Stimulated activated effector memory CD8-positive, alpha-beta T cell treated with anti-CD3 and anti-CD28 coated beads, Interleukin-12 subunit alpha, Interleukin-12 subunit beta, amount 100 ng/mL, for 72 hours (primary cell): ENCODE measurements at regions not wholly inside any gene's neighbourhood (a gene's known extent, or its start where the extent isn't known, plus 50 kb on each side); places are given as distances from the start of the nearest gene placed in this dataset.

Experiments used
- ATAC-seq: fragments of 150-1000 bp; cut with Tn5 transposase; 2 replicates; pipeline ENCODE4 v1.10.0; 2021
- DNase-seq, 2 donors: peaks; one replicate each; pipeline ENCODE4 v3.0.0; 2021 to 2022; ENCODE audit warnings: low spot score in 2 of 2
- H3K27ac Mint-ChIP-seq: one replicate; pipeline ENCODE4 v1.8.0; 2022; ENCODE audit warnings: mild to moderate bottlenecking, mixed read lengths
- H3K36me3 Mint-ChIP-seq: one replicate; pipeline ENCODE4 v1.8.0; 2022; ENCODE audit warnings: mild to moderate bottlenecking, mixed read lengths
- H3K4me1 Mint-ChIP-seq: one replicate; pipeline ENCODE4 v1.8.0; 2022; ENCODE audit warnings: mixed read lengths
- H3K4me3 Mint-ChIP-seq: one replicate; pipeline ENCODE4 v1.8.0; 2022; ENCODE audit warnings: mild to moderate bottlenecking, mixed read lengths
- H3K9me3 Mint-ChIP-seq: one replicate; pipeline ENCODE4 v1.8.0; 2022; ENCODE audit warnings: mixed read lengths

- no peak for ATAC-seq
- H3K4me1 Mint-ChIP-seq: no peaks in the 10 kb centered on the region
- DNase-seq: no peak
- no peak overlapping the region for H3K27ac Mint-ChIP-seq
- H3K9me3 Mint-ChIP-seq: no peaks in the 10 kb centered on the region
- H3K4me3 Mint-ChIP-seq: no peak overlapping the region
- H3K36me3 Mint-ChIP-seq: no peaks in the 10 kb centered on the region
These were observed 163.2 kb downstream of the SUCLA2 start for GRCh38 chr13:47837906-47838305.

- ATAC-seq (no peak), DNase-seq (no peak)
- H3K36me3 Mint-ChIP-seq: no peaks in the 10 kb centered on the region
- H3K4me1 Mint-ChIP-seq: no peaks in the 10 kb centered on the region
- no peak overlapping the region for H3K4me3 Mint-ChIP-seq
- H3K27ac Mint-ChIP-seq: no peak overlapping the region
- H3K9me3 Mint-ChIP-seq: no peaks in the 10 kb centered on the region
These were observed 163.8 kb downstream of the SUCLA2 start for GRCh38 chr13:47837104-47837880.

- ATAC-seq: no peak
- Mint-ChIP-seq H3K4me1 (no peaks in the 10 kb centered on the region), H3K36me3 (no peaks in the 10 kb centered on the region), H3K9me3 (no peaks in the 10 kb centered on the region), H3K4me3 (no peak overlapping the region), H3K27ac (no peak overlapping the region)
- DNase-seq: no peak
These were observed 165.4 kb downstream of the SUCLA2 start for GRCh38 chr13:47835470-47836228.

- DNase-seq: no peak
- Mint-ChIP-seq H3K36me3 (no peaks in the 10 kb centered on the region), H3K27ac (no peak overlapping the region), H3K4me3 (no peak overlapping the region), H3K4me1 (no peaks in the 10 kb centered on the region), H3K9me3 (no peaks in the 10 kb centered on the region)
- ATAC-seq: no peak
These were observed 168.6 kb downstream of the SUCLA2 start for GRCh38 chr13:47832458-47832972.

GRCh38 chr13:47831265-47831664, 169.8 kb downstream of the SUCLA2 start:
- Mint-ChIP-seq H3K9me3 (no peaks in the 10 kb centered on the region), H3K4me3 (no peak overlapping the region), H3K27ac (no peak overlapping the region), H3K36me3 (no peaks in the 10 kb centered on the region), H3K4me1 (no peaks in the 10 kb centered on the region)
- ATAC-seq (peak; percentile 33), DNase-seq (no peak)

GRCh38 chr13:47829690-47830089, 171.4 kb downstream of the SUCLA2 start:
- Mint-ChIP-seq H3K9me3 (peaks cover 5% of the 10 kb centered on the region), H3K36me3 (no peaks in the 10 kb centered on the region), H3K4me1 (no peaks in the 10 kb centered on the region), H3K27ac (no peak overlapping the region), H3K4me3 (no peak overlapping the region)
- no peak for DNase-seq
- no peak for ATAC-seq

GRCh38 chr13:47826471-47826870, 174.6 kb downstream of the SUCLA2 start:
- peaks cover 5% of the 10 kb centered on the region for H3K9me3 Mint-ChIP-seq
- H3K4me3 Mint-ChIP-seq: no peak overlapping the region
- H3K27ac Mint-ChIP-seq: no peak overlapping the region
- no peaks in the 10 kb centered on the region for H3K4me1 Mint-ChIP-seq
- H3K36me3 Mint-ChIP-seq: no peaks in the 10 kb centered on the region
- DNase-seq (no peak), ATAC-seq (no peak)

GRCh38 chr13:47822036-47822435, 179.0 kb downstream of the SUCLA2 start:
- Mint-ChIP-seq H3K4me3 (no peak overlapping the region), H3K4me1 (no peaks in the 10 kb centered on the region), H3K36me3 (no peaks in the 10 kb centered on the region), H3K9me3 (peaks cover 5% of the 10 kb centered on the region), H3K27ac (no peak overlapping the region)
- DNase-seq (no peak), ATAC-seq (no peak)

- ATAC-seq (no peak), DNase-seq (no peak)
- H3K36me3 Mint-ChIP-seq: no peaks in the 10 kb centered on the region
- no peak overlapping the region for H3K4me3 Mint-ChIP-seq
- no peaks in the 10 kb centered on the region for H3K4me1 Mint-ChIP-seq
- H3K9me3 Mint-ChIP-seq: no peaks in the 10 kb centered on the region
- no peak overlapping the region for H3K27ac Mint-ChIP-seq
These were observed 184.2 kb downstream of the SUCLA2 start for GRCh38 chr13:47816831-47817230.

GRCh38 chr13:47813718-47814117, 187.4 kb downstream of the SUCLA2 start:
- Mint-ChIP-seq H3K4me1 (no peaks in the 10 kb centered on the region), H3K4me3 (no peak overlapping the region), H3K27ac (no peak overlapping the region), H3K36me3 (no peaks in the 10 kb centered on the region), H3K9me3 (no peaks in the 10 kb centered on the region)
- ATAC-seq (no peak), DNase-seq (no peak)

- no peak overlapping the region for H3K27ac Mint-ChIP-seq
- no peaks in the 10 kb centered on the region for H3K36me3 Mint-ChIP-seq
These were observed 191.7 kb downstream of the SUCLA2 start for GRCh38 chr13:47809411-47809810.

GRCh38 chr13:47803131-47803530, 197.9 kb downstream of the SUCLA2 start:
- H3K9me3 Mint-ChIP-seq: no peaks in the 10 kb centered on the region
- H3K27ac Mint-ChIP-seq: no peak overlapping the region
- H3K36me3 Mint-ChIP-seq: no peaks in the 10 kb centered on the region
- no peaks in the 10 kb centered on the region for H3K4me1 Mint-ChIP-seq
- H3K4me3 Mint-ChIP-seq: no peak overlapping the region
- DNase-seq (no peak), ATAC-seq (no peak)

More at GRCh38 chr13:47809411-47809810, 191.7 kb downstream of the SUCLA2 start:
- no peak for ATAC-seq
- Mint-ChIP-seq H3K9me3 (no peaks in the 10 kb centered on the region), H3K4me1 (no peaks in the 10 kb centered on the region), H3K4me3 (no peak overlapping the region)
- no peak for DNase-seq

GRCh38 chr13:47801555-47801954, 199.5 kb downstream of the SUCLA2 start:
- Mint-ChIP-seq H3K9me3 (no peaks in the 10 kb centered on the region), H3K4me3 (no peak overlapping the region), H3K4me1 (no peaks in the 10 kb centered on the region), H3K36me3 (no peaks in the 10 kb centered on the region), H3K27ac (no peak overlapping the region)
- ATAC-seq (no peak), DNase-seq (no peak)

GRCh38 chr13:47800593-47800992, 200.5 kb downstream of the SUCLA2 start:
- H3K27ac Mint-ChIP-seq: no peak overlapping the region
- ATAC-seq (no peak), DNase-seq (no peak)
- no peaks in the 10 kb centered on the region for H3K4me1 Mint-ChIP-seq
- no peaks in the 10 kb centered on the region for H3K36me3 Mint-ChIP-seq
- no peak overlapping the region for H3K4me3 Mint-ChIP-seq
- H3K9me3 Mint-ChIP-seq: no peaks in the 10 kb centered on the region

GRCh38 chr13:47798906-47799305, 202.2 kb downstream of the SUCLA2 start:
- no peak for DNase-seq
- Mint-ChIP-seq H3K4me3 (no peak overlapping the region), H3K4me1 (no peaks in the 10 kb centered on the region), H3K36me3 (no peaks in the 10 kb centered on the region), H3K9me3 (no peaks in the 10 kb centered on the region), H3K27ac (no peak overlapping the region)
- no peak for ATAC-seq

- no peaks in the 10 kb centered on the region for H3K36me3 Mint-ChIP-seq
- no peak overlapping the region for H3K27ac Mint-ChIP-seq
- no peaks in the 10 kb centered on the region for H3K4me1 Mint-ChIP-seq
- no peaks in the 10 kb centered on the region for H3K9me3 Mint-ChIP-seq
- no peak for DNase-seq
- ATAC-seq: no peak
- H3K4me3 Mint-ChIP-seq: no peak overlapping the region
These were observed 202.9 kb downstream of the SUCLA2 start for GRCh38 chr13:47798194-47798593.
